ENCODE measurements at regions not wholly inside any gene's neighbourhood (a gene's known extent, or its start where the extent isn't known, plus 50 kb on each side); places are given as distances from the start of the nearest gene placed in this dataset.

GRCh38 chr1:58058323-58058722 is 488.2 kb downstream of the OMA1 start:
- TF ChIP-seq, protein P1, sequence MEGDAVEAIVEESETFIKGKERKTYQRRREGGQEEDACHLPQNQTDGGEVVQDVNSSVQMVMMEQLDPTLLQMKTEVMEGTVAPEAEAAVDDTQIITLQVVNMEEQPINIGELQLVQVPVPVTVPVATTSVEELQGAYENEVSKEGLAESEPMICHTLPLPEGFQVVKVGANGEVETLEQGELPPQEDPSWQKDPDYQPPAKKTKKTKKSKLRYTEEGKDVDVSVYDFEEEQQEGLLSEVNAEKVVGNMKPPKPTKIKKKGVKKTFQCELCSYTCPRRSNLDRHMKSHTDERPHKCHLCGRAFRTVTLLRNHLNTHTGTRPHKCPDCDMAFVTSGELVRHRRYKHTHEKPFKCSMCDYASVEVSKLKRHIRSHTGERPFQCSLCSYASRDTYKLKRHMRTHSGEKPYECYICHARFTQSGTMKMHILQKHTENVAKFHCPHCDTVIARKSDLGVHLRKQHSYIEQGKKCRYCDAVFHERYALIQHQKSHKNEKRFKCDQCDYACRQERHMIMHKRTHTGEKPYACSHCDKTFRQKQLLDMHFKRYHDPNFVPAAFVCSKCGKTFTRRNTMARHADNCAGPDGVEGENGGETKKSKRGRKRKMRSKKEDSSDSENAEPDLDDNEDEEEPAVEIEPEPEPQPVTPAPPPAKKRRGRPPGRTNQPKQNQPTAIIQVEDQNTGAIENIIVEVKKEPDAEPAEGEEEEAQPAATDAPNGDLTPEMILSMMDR (IDR thresholded peaks at IDR 0.05): no peak
- no peak for TF ChIP-seq ZFX (IDR thresholded peaks at IDR 0.05; ENCODE audit: borderline replicate concordance)

All from 22Rv1 (cell line).